H1 (cell line): ENCODE measurements at regions not wholly inside any gene's neighbourhood (a gene's known extent, or its start where the extent isn't known, plus 50 kb on each side); places are given as distances from the start of the nearest gene placed in this dataset.

Experiments used
- HDAC6 ChIP-seq: IDR thresholded peaks from one replicate; pipeline ENCODE4 v1.7.1; 2012; ENCODE audit warnings: low read depth, mild to moderate bottlenecking, inconsistent platforms, low read length, moderate library complexity
- KDM5A ChIP-seq: fragments of 200-600 bp; IDR thresholded peaks from 2 replicates; pipeline ENCODE4 v1.7.1; 2012; ENCODE audit warnings: mild to moderate bottlenecking, low read length, inconsistent platforms, mixed read lengths
- NANOG ChIP-seq: IDR thresholded peaks from 2 replicates; pipeline ENCODE4 v1.6.1; 2011; ENCODE audit warnings: low read length, low read depth, mild to moderate bottlenecking, inconsistent platforms; ENCODE audit not compliant: insufficient read depth, poor library complexity, severe bottlenecking

DNA sequence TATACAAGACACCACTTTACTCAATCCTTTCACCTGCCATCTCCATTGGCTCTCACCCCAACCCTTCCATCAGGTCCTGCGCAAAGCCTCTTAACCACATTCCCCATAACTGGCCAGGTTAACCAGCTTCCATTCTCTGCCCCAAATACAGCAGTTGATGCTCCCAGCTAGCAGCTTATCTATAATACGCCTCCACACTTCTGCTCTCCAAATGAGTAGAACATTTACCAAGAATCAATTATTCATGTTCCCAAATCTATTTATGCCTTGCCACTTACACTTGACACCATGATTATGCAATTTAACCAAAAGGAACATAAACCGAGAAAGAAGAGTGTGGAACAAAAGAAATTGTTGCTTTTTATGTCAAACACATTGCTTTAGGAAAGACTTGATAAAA is 103.7 kb upstream of the TPM1 start (continued):
- TF ChIP-seq NANOG (no peak), HDAC6 (no peak), KDM5A (no peak)
